ENCODE measurements at regions not wholly inside any gene's neighbourhood (a gene's known extent, or its start where the extent isn't known, plus 50 kb on each side); places are given as distances from the start of the nearest gene placed in this dataset.

GRCh38 chr12:83691730-83692129, 1005.0 kb downstream of the TMTC2 start:
- CTCF ChIA-PET: no interaction called here
- DNase-seq (ENCODE audit: low read depth, low spot score): no peak
- no peak overlapping the region for H3K4me3 ChIP-seq (ENCODE audit: low read depth, low read length)
- H3K27ac ChIP-seq (ENCODE audit: low read depth, low read length): no peak overlapping the region
- TF ChIP-seq, protein P1, sequence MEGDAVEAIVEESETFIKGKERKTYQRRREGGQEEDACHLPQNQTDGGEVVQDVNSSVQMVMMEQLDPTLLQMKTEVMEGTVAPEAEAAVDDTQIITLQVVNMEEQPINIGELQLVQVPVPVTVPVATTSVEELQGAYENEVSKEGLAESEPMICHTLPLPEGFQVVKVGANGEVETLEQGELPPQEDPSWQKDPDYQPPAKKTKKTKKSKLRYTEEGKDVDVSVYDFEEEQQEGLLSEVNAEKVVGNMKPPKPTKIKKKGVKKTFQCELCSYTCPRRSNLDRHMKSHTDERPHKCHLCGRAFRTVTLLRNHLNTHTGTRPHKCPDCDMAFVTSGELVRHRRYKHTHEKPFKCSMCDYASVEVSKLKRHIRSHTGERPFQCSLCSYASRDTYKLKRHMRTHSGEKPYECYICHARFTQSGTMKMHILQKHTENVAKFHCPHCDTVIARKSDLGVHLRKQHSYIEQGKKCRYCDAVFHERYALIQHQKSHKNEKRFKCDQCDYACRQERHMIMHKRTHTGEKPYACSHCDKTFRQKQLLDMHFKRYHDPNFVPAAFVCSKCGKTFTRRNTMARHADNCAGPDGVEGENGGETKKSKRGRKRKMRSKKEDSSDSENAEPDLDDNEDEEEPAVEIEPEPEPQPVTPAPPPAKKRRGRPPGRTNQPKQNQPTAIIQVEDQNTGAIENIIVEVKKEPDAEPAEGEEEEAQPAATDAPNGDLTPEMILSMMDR (IDR thresholded peaks at IDR 0.05; ENCODE audit: low read depth, low read length): no peak
- peaks cover 16% of the 10 kb centered on the region for H3K9me3 ChIP-seq (ENCODE audit: control insufficient read depth, insufficient read depth, low read length)
- POLR2A ChIA-PET: no interaction called here
- H3K27me3 ChIP-seq (ENCODE audit: control insufficient read depth, insufficient read depth, low read length): no peaks in the 10 kb centered on the region

DNA sequence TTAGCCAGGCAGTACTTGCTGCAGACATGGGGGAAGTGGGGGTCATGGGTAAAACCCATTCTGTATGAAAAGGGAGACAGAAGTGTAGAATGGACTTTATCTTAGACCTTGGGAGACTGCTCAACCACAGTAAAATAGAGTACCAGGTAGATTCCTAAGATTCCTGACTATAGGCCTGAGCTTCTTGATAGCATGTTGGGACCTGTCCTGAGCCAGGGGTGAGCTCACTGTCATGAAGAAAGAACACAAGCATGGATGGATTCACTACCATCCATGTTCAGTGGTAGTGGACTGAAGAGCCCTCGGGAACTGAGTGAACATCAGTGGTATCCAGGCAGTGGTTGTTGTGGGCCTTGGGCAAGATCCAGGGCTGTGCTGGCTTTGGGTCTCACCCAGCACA, 1003.8 kb downstream of the TMTC2 start:
- Histone ChIP-seq H3K9me3 (ENCODE audit: control insufficient read depth, insufficient read depth, low read length) (peaks cover 7% of the 10 kb centered on the region; the same call in 1 of the 2 replicates), H3K27ac (ENCODE audit: low read depth, low read length) (no peak overlapping the region), H3K4me3 (ENCODE audit: low read depth, low read length) (no peak overlapping the region), H3K27me3 (ENCODE audit: control insufficient read depth, insufficient read depth, low read length) (no peaks in the 10 kb centered on the region)
- TF ChIP-seq, protein P1 (IDR thresholded peaks at IDR 0.05; ENCODE audit: low read depth, low read length): no peak
- CTCF ChIA-PET: no interaction called here
- DNase-seq (ENCODE audit: low read depth, low spot score): no peak
- POLR2A ChIA-PET: no interaction called here

GRCh38 chr12:83689333-83689732, 1002.6 kb downstream of the TMTC2 start:
- no peak for DNase-seq (ENCODE audit: low read depth, low spot score)
- POLR2A ChIA-PET: no interaction called here
- TF ChIP-seq, protein P1 (IDR thresholded peaks at IDR 0.05; ENCODE audit: low read depth, low read length): no peak
- Histone ChIP-seq H3K9me3 (ENCODE audit: control insufficient read depth, insufficient read depth, low read length) (peaks cover 7% of the 10 kb centered on the region; the same call in 1 of the 2 replicates), H3K4me3 (ENCODE audit: low read depth, low read length) (no peak overlapping the region), H3K27me3 (ENCODE audit: control insufficient read depth, insufficient read depth, low read length) (no peaks in the 10 kb centered on the region), H3K27ac (ENCODE audit: low read depth, low read length) (no peak overlapping the region)
- CTCF ChIA-PET: no interaction called here

GRCh38 chr12:83676781-83677295, 990.1 kb downstream of the TMTC2 start:
- Histone ChIP-seq H3K27me3 (ENCODE audit: control insufficient read depth, insufficient read depth, low read length) (no peaks in the 10 kb centered on the region), H3K27ac (ENCODE audit: low read depth, low read length) (no peak overlapping the region), H3K9me3 (ENCODE audit: control insufficient read depth, insufficient read depth, low read length) (peaks cover 10% of the 10 kb centered on the region), H3K4me3 (ENCODE audit: low read depth, low read length) (no peak overlapping the region)
- CTCF ChIA-PET: no interaction called here
- no peak for DNase-seq (ENCODE audit: low read depth, low spot score)
- POLR2A ChIA-PET: no interaction called here
- TF ChIP-seq, protein P1 (IDR thresholded peaks at IDR 0.05; ENCODE audit: low read depth, low read length): no peak

- ChIA-PET CTCF (no interaction called here), POLR2A (no interaction called here)
- DNase-seq (ENCODE audit: low read depth, low spot score): no peak
- TF ChIP-seq, protein P1 (IDR thresholded peaks at IDR 0.05; ENCODE audit: low read depth, low read length): no peak
- H3K4me3 ChIP-seq (ENCODE audit: low read depth, low read length): no peak overlapping the region
- H3K27ac ChIP-seq (ENCODE audit: low read depth, low read length): no peak overlapping the region
- no peaks in the 10 kb centered on the region for H3K27me3 ChIP-seq (ENCODE audit: control insufficient read depth, insufficient read depth, low read length)
- no peaks in the 10 kb centered on the region for H3K9me3 ChIP-seq (ENCODE audit: control insufficient read depth, insufficient read depth, low read length)
Measured at GRCh38 chr12:83666690-83667089, 980.0 kb downstream of the TMTC2 start.

Measured in AG04450 (cell line).